ENCODE measurements at regions not wholly inside any gene's neighbourhood (a gene's known extent, or its start where the extent isn't known, plus 50 kb on each side); places are given as distances from the start of the nearest gene placed in this dataset.

DNA sequence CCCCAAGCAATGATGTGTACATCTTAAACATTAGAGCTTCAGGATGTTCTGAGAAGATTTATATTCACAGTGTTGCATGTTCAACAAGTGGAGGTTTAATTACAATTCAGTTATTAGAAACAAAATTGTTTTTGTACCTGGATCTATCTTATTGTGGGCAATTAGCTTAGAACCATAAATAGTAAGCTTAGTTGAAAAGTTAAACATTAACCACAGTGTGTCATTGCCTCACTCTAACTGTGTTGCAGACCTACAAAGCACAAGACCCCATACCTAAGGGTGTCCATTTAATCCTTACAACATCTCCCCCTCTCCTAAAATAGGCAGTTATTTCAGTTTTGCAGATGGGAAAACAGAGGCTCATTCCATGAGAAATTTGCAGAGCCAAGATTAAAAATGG lies 632.0 kb upstream of the SOX9 start:
- TF ChIP-seq EZH2 (IDR thresholded peaks at IDR 0.05; ENCODE audit: low read length) = no peak
- TF ChIP-seq, protein P1, sequence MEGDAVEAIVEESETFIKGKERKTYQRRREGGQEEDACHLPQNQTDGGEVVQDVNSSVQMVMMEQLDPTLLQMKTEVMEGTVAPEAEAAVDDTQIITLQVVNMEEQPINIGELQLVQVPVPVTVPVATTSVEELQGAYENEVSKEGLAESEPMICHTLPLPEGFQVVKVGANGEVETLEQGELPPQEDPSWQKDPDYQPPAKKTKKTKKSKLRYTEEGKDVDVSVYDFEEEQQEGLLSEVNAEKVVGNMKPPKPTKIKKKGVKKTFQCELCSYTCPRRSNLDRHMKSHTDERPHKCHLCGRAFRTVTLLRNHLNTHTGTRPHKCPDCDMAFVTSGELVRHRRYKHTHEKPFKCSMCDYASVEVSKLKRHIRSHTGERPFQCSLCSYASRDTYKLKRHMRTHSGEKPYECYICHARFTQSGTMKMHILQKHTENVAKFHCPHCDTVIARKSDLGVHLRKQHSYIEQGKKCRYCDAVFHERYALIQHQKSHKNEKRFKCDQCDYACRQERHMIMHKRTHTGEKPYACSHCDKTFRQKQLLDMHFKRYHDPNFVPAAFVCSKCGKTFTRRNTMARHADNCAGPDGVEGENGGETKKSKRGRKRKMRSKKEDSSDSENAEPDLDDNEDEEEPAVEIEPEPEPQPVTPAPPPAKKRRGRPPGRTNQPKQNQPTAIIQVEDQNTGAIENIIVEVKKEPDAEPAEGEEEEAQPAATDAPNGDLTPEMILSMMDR (optimal IDR thresholded peaks at IDR 0.05 in 1 of 3, IDR thresholded peaks at IDR 0.05 in 1 of 3, conservative IDR thresholded peaks at IDR 0.05 in 1 of 3; ENCODE audit: extremely low read depth in 1 of 3, insufficient read depth in 2 of 3, low read length in 3 of 3) = no peak

Data from keratinocyte (primary cell).